Gastroesophageal sphincter (tissue), 4 donors: ENCODE measurements at regions not wholly inside any gene's neighbourhood (a gene's known extent, or its start where the extent isn't known, plus 50 kb on each side); places are given as distances from the start of the nearest gene placed in this dataset.

Experiments used
- ATAC-seq: fragments of 150-250 bp; one replicate; pipeline ENCODE4 v1.9.1; 2016; ENCODE audit warnings: mild to moderate bottlenecking, moderate library complexity
- H3K27ac ChIP-seq, 4 donors: fragments of 200-600 bp; sonication (generic) in 3 of 4; 1 replicate in 3 of 4; 2 replicates in 1 of 4; pipeline ENCODE4 v1.5.1; 2016 to 2019
- H3K27me3 ChIP-seq: fragments of 200-600 bp; sonication (generic); one replicate; pipeline ENCODE4 v1.5.1; 2019
- H3K36me3 ChIP-seq, 2 donors: fragments of 200-600 bp; sonication (generic); one replicate each; pipeline ENCODE4 v1.5.1; 2019; ENCODE audit warnings: control low read depth in 1 of 2
- H3K4me1 ChIP-seq, 3 donors: fragments of 200-600 bp; sonication (generic); 1 replicate in 2 of 3; 2 replicates in 1 of 3; pipeline ENCODE4 v1.5.1; 2016 to 2019; ENCODE audit warnings: control low read depth in 2 of 3
- H3K4me3 ChIP-seq, 2 donors: fragments of 200-600 bp; sonication (generic); one replicate each; pipeline ENCODE4 v1.5.1; 2019; ENCODE audit warnings: mild to moderate bottlenecking in 1 of 2, moderate library complexity in 1 of 2
- H3K9me3 ChIP-seq, 3 donors: fragments of 200-600 bp; sonication (generic); one replicate each; pipeline ENCODE4 v1.5.1; 2017 to 2019; ENCODE audit warnings: control low read depth in 2 of 3
- CTCF ChIP-seq, 4 experiments: fragments of 200-600 bp in 2 of 4; fragments of 450-650 bp in 2 of 4; sonication (generic) in 1 of 4; IDR thresholded peaks; one replicate each; pipeline ENCODE4 v1.5.1; 2017 to 2019; ENCODE audit warnings: antibody characterized with exemption in 4 of 4, mild to moderate bottlenecking in 2 of 4, moderate library complexity in 2 of 4
- EP300 ChIP-seq: sonication (generic); formaldehyde crosslinking; IDR thresholded peaks from one replicate; pipeline ENCODE4 v1.6.1; 2017; ENCODE audit warnings: antibody characterized with exemption, mild to moderate bottlenecking
- POLR2A ChIP-seq, 2 donors: fragments of 450-650 bp; IDR thresholded peaks; one replicate each; pipeline ENCODE4 v1.6.1; 2017; ENCODE audit warnings: antibody characterized with exemption in 2 of 2, mild to moderate bottlenecking in 2 of 2, moderate library complexity in 1 of 2
- POLR2AphosphoS5 ChIP-seq: sonication (generic); formaldehyde crosslinking; IDR thresholded peaks from one replicate; pipeline ENCODE4 v1.6.1; 2017; ENCODE audit warnings: antibody characterized with exemption
- WGBS, 2 donors: methylation state at CpG; one replicate each; pipeline ENCODE4 v1.1.5; 2018; ENCODE audit warnings: low coverage in 1 of 2; 5-methylcytosine and 5-hydroxymethylcytosine counted together

- peaks cover 0 to 29% (median 12%) of the 10 kb centered on the region in 3 donors for H3K4me1 ChIP-seq
- H3K4me3 ChIP-seq = no peak overlapping the region
- no peak overlapping the region for H3K27ac ChIP-seq
- WGBS, 2 donors = 78 to 85% methylated on average over 6 of the region's 6 CpGs
- TF ChIP-seq POLR2AphosphoS5 = no peak
- no peak for TF ChIP-seq CTCF (IDR thresholded peaks at IDR 0.05)
- TF ChIP-seq POLR2A (IDR thresholded peaks at IDR 0.05) = no peak
- TF ChIP-seq EP300 = no peak
- no peaks in the 10 kb centered on the region for H3K9me3 ChIP-seq
- ATAC-seq = no peak
- H3K27me3 ChIP-seq = no peaks in the 10 kb centered on the region
- H3K36me3 ChIP-seq = no peaks in the 10 kb centered on the region
Observed at GRCh38 chr10:4057725-4058513, 272.9 kb upstream of the KLF6 start.

GRCh38 chr10:4057021-4057420 lies 272.0 kb upstream of the KLF6 start:
- Histone ChIP-seq H3K4me1 (peaks cover 0 to 25% (median 5%) of the 10 kb centered on the region in 3 donors), H3K36me3 (no peaks in the 10 kb centered on the region), H3K4me3 (no peak overlapping the region), H3K27ac (no peak overlapping the region), H3K27me3 (no peaks in the 10 kb centered on the region), H3K9me3 (no peaks in the 10 kb centered on the region)
- no peak for TF ChIP-seq POLR2A (IDR thresholded peaks at IDR 0.05)
- TF ChIP-seq POLR2AphosphoS5 = no peak
- no peak for TF ChIP-seq CTCF (IDR thresholded peaks at IDR 0.05)
- TF ChIP-seq EP300 = no peak
- 94 to 100% methylated on average over 1 to 6 of the region's 6 CpGs for WGBS, 2 donors
- no peak for ATAC-seq

DNA sequence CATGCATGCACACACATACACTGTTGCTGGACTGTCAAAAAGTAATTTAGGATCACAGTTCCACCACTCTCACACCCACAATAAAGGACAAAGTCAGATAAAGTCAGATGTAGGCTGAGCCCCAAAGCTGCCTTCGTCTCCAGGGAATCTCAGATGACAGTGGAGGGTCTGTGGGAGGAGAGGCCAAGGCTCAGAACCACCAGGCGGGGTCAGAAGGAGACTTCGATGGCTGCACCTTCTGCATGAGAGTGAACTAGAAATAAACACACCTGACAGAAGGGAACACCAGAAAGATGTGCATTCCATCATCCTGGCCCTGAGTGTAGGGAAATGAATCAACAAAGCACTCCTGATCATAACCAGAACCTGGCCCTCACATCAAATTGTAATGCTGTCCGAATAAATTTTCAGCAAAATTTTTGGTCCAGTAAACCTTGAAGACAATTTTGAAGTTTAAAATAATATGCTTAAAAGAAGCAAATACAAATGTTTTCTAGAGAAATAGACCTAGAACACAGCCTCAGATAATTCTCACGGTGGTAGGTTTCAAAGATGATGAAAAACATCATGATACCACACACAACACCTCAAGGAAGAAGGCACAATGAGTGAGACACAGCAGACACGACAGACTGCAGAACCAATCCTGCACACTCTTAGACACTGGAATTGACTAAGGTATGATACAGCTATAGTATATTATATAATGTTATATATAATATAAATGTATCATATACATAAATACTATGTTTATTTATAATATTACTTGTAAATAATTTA lies 269.8 kb upstream of the KLF6 start:
- Histone ChIP-seq H3K4me1 (peaks cover 0 to 33% (median 4%) of the 10 kb centered on the region in 3 donors), H3K27ac (no peak overlapping the region)

GRCh38 chr10:4053940-4054339 lies 268.9 kb upstream of the KLF6 start:
- 97 to 100% methylated on average over 4 to 6 of the region's 8 CpGs for WGBS, 2 donors
- no peak for ATAC-seq
- H3K27ac ChIP-seq = no peak overlapping the region

More for the DNA sequence above, 269.8 kb upstream of the KLF6 start:
- H3K4me3 ChIP-seq = no peak overlapping the region
- no peaks in the 10 kb centered on the region for H3K36me3 ChIP-seq
- H3K9me3 ChIP-seq = no peaks in the 10 kb centered on the region
- TF ChIP-seq POLR2A (IDR thresholded peaks at IDR 0.05) (no peak), CTCF (IDR thresholded peaks at IDR 0.05) (no peak), POLR2AphosphoS5 (no peak), EP300 (no peak)
- no peaks in the 10 kb centered on the region for H3K27me3 ChIP-seq
- ATAC-seq = no peak
- 73 to 78% methylated on average over 2 to 6 of the region's 6 CpGs for WGBS, 2 donors

More at GRCh38 chr10:4053940-4054339, 268.9 kb upstream of the KLF6 start:
- Histone ChIP-seq H3K36me3 (no peaks in the 10 kb centered on the region), H3K4me3 (no peak overlapping the region), H3K9me3 (no peaks in the 10 kb centered on the region), H3K27me3 (no peaks in the 10 kb centered on the region), H3K4me1 (peaks cover 0 to 29% (median 4%) of the 10 kb centered on the region in 3 donors)
- no peak for TF ChIP-seq POLR2A (IDR thresholded peaks at IDR 0.05)
- no peak for TF ChIP-seq CTCF (IDR thresholded peaks at IDR 0.05)
- TF ChIP-seq POLR2AphosphoS5 = no peak
- no peak for TF ChIP-seq EP300
